ENCODE measurements at regions not wholly inside any gene's neighbourhood (a gene's known extent, or its start where the extent isn't known, plus 50 kb on each side); places are given as distances from the start of the nearest gene placed in this dataset.
"Not testable (repeated sequence)": the region's sequence is repeated elsewhere in the genome, so short reads cannot be mapped to it uniquely, and the experiment has no call there.

- no peak for DNase-seq (ENCODE audit: low read depth in 2 of 2)
Observed at GRCh38 chr1:229169399-229169798, 101.5 kb upstream of the RAB4A start.

- no peak for DNase-seq (ENCODE audit: low read depth in 2 of 2)
Observed at GRCh38 chr1:229170274-229170673, 100.6 kb upstream of the RAB4A start.

GRCh38 chr1:229170778-229171505 lies 100.0 kb upstream of the RAB4A start:
- DNase-seq (ENCODE audit: low read depth in 2 of 2), result no peak

- peak in 1 of 2 donors; percentile 18 for DNase-seq (ENCODE audit: low read depth in 2 of 2)
Observed at GRCh38 chr1:229171934-229172333, 99.0 kb upstream of the RAB4A start.

GRCh38 chr1:229173491-229174476 lies 97.1 kb upstream of the RAB4A start:
- not testable (repeated sequence) for DNase-seq (ENCODE audit: low read depth in 2 of 2)

GRCh38 chr1:229175297-229175696 lies 95.6 kb upstream of the RAB4A start:
- DNase-seq (ENCODE audit: low read depth in 2 of 2), result not testable (repeated sequence)

- DNase-seq (ENCODE audit: low read depth in 2 of 2), result not testable (repeated sequence)
Observed at GRCh38 chr1:229176457-229176856, 94.5 kb upstream of the RAB4A start.

- DNase-seq (ENCODE audit: low read depth in 2 of 2), result no peak
Observed at GRCh38 chr1:229180161-229180560, 90.8 kb upstream of the RAB4A start.

- no peak for DNase-seq (ENCODE audit: low read depth in 2 of 2)
Observed at GRCh38 chr1:229181419-229181818, 89.5 kb upstream of the RAB4A start.

- DNase-seq (ENCODE audit: low read depth in 2 of 2), result no peak
Observed at GRCh38 chr1:229183588-229183987, 87.3 kb upstream of the RAB4A start.

- no peak for DNase-seq (ENCODE audit: low read depth in 2 of 2)
Observed at GRCh38 chr1:229184066-229184465, 86.8 kb upstream of the RAB4A start.

GRCh38 chr1:229185963-229186362 lies 84.9 kb upstream of the RAB4A start:
- DNase-seq (ENCODE audit: low read depth in 2 of 2), result no peak

- no peak for DNase-seq (ENCODE audit: low read depth in 2 of 2)
Observed at GRCh38 chr1:229186373-229187056, 84.4 kb upstream of the RAB4A start.

GRCh38 chr1:229190057-229190575 lies 80.8 kb upstream of the RAB4A start:
- no peak for DNase-seq (ENCODE audit: low read depth in 2 of 2)

GRCh38 chr1:229191066-229191674 lies 79.7 kb upstream of the RAB4A start:
- DNase-seq (ENCODE audit: low read depth in 2 of 2), result no peak

GRCh38 chr1:229192031-229192430 lies 78.9 kb upstream of the RAB4A start:
- no peak for DNase-seq (ENCODE audit: low read depth in 2 of 2)

GRCh38 chr1:229192853-229193252 lies 78.1 kb upstream of the RAB4A start:
- no peak for DNase-seq (ENCODE audit: low read depth in 2 of 2)

GRCh38 chr1:229194096-229194495 lies 76.8 kb upstream of the RAB4A start:
- DNase-seq (ENCODE audit: low read depth in 2 of 2), result no peak

GRCh38 chr1:229195246-229195645 lies 75.7 kb upstream of the RAB4A start:
- DNase-seq (ENCODE audit: low read depth in 2 of 2), result no peak

GRCh38 chr1:229196404-229197264 lies 74.3 kb upstream of the RAB4A start:
- no peak for DNase-seq (ENCODE audit: low read depth in 2 of 2)

All from dermis microvascular lymphatic vessel endothelial cell (primary cell).